ENCODE measurements at regions not wholly inside any gene's neighbourhood (a gene's known extent, or its start where the extent isn't known, plus 50 kb on each side); places are given as distances from the start of the nearest gene placed in this dataset.
A peak's percentile ranks its signal among the peaks of the same experiment; 100 is the strongest.

GRCh38 chr14:97993508-97994019 lies 1196.4 kb downstream of the VRK1 start:
- no peak for DNase-seq

GRCh38 chr14:97994020-97994531 lies 1196.9 kb downstream of the VRK1 start:
- DNase-seq = no peak

- DNase-seq = no peak
Measured at GRCh38 chr14:97995038-97995437, 1197.9 kb downstream of the VRK1 start.

- DNase-seq = no peak
Measured at GRCh38 chr14:97995531-97995930, 1198.3 kb downstream of the VRK1 start.

GRCh38 chr14:98006008-98006407 lies 1208.8 kb downstream of the VRK1 start:
- no peak for DNase-seq

- no peak for DNase-seq
Measured at GRCh38 chr14:98008381-98009113, 1211.4 kb downstream of the VRK1 start.

- peak; percentile 74 for DNase-seq
Measured at GRCh38 chr14:98009177-98009576, 1212.0 kb downstream of the VRK1 start.

- no peak for DNase-seq
Measured at GRCh38 chr14:98010784-98011183, 1213.6 kb downstream of the VRK1 start.

GRCh38 chr14:98014851-98015615 lies 1217.9 kb downstream of the VRK1 start:
- DNase-seq = no peak

GRCh38 chr14:98015921-98016320 lies 1218.7 kb downstream of the VRK1 start:
- no peak for DNase-seq

- DNase-seq = no peak
Measured at GRCh38 chr14:98018628-98019027, 1221.4 kb downstream of the VRK1 start.

GRCh38 chr14:98022541-98023520 lies 1225.6 kb downstream of the VRK1 start:
- no peak for DNase-seq

GRCh38 chr14:98028162-98028561 lies 1231.0 kb downstream of the VRK1 start:
- no peak for DNase-seq

GRCh38 chr14:98035396-98035795 lies 1236.6 kb downstream of the BCL11B start:
- DNase-seq = no peak

- no peak for DNase-seq
Measured at GRCh38 chr14:98037831-98038230, 1234.2 kb downstream of the BCL11B start.

- no peak for DNase-seq
Measured at GRCh38 chr14:98056946-98057345, 1215.1 kb downstream of the BCL11B start.

GRCh38 chr14:98059106-98059505 lies 1212.9 kb downstream of the BCL11B start:
- DNase-seq = no peak

- DNase-seq = no peak
Measured at GRCh38 chr14:98062083-98062482, 1209.9 kb downstream of the BCL11B start.

GRCh38 chr14:98069712-98070171 lies 1202.3 kb downstream of the BCL11B start:
- no peak for DNase-seq

GRCh38 chr14:98070536-98070935 lies 1201.5 kb downstream of the BCL11B start:
- DNase-seq = no peak

GRCh38 chr14:98074111-98074510 lies 1197.9 kb downstream of the BCL11B start:
- DNase-seq = no peak

GRCh38 chr14:98077176-98077575 lies 1194.8 kb downstream of the BCL11B start:
- no peak for DNase-seq

- DNase-seq = no peak
Measured at GRCh38 chr14:98082833-98083232, 1189.2 kb downstream of the BCL11B start.
